ENCODE measurements at regions not wholly inside any gene's neighbourhood (a gene's known extent, or its start where the extent isn't known, plus 50 kb on each side); places are given as distances from the start of the nearest gene placed in this dataset.

- TF ChIP-seq POLR2A (IDR thresholded peaks at IDR 0.05) (no peak), CTCF (IDR thresholded peaks at IDR 0.05) (no peak)
Observed at GRCh38 chr10:34869135-34869836, 54.2 kb upstream of the PARD3 start.

All from uterus (tissue), 2 donors.